ENCODE measurements at regions not wholly inside any gene's neighbourhood (a gene's known extent, or its start where the extent isn't known, plus 50 kb on each side); places are given as distances from the start of the nearest gene placed in this dataset.
A peak's percentile ranks its signal among the peaks of the same experiment; 100 is the strongest.
"Not testable (repeated sequence)": the region's sequence is repeated elsewhere in the genome, so short reads cannot be mapped to it uniquely, and the experiment has no call there.

DNA sequence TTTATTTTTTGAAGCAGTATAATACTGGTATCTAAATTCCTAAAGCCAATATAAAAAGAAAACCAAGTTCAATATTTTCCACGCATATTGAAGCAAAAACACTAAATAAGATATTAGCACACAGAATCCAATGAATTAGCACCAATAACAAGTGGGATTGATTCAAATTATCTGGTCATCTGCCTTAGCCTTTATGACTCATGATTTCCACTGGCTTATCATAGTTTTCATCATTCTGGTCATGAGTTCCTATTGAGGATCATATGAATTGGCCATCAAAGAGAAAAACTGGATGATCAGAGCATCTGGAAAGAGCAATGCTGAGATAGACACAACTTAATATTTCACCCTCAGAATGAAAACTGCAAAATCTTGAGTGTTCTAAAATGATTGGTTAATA is 809.9 kb downstream of the MCTP2 start:
- H3K18ac ChIP-seq (ENCODE audit: low read length), result no peak overlapping the region
- WGBS (ENCODE audit: extremely low coverage, insufficient coverage, low lambda C conversion rate), result no CpG with 5 or more reads among the region's 1 CpG
- H3K4me1 ChIP-seq (ENCODE audit: control insufficient read depth, low read depth, low read length), result peaks cover 9% of the 10 kb centered on the region

DNA sequence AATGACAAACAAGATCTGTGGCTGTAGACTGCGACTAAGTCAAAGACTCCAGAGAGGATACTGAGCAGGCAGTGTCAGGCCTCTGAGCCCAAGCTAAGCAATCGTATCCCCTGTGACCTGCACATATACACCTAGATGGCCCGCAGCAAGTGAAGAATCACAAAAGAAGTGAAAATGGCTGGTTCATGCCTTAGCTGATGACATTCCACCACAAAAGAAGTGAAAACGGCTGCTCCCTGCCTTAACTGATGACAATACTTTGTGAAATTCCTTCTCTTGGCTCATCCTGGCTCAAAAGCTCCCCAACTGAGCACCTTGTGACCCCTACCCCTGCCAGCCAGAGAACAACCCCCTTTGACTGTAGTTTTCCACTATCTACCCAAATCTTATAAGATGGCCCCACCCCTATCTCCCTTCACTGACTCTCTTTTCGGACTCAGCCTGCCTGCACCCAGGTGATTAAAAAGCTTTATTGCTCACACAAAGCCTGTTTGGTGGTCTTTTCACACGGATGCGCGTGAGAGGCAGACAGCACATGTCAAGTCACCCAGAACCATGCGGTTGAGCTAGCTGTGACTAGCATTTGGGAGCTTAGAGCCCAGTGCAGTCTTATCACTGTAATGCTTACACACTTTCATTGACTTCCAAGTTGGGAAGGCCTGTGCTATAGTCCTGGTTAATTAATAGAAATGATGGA is 812.0 kb downstream of the MCTP2 start:
- peak overlapping the region; percentile 42 for H3K9ac ChIP-seq (ENCODE audit: low read length)
- not testable (repeated sequence) for H3K36me3 ChIP-seq (ENCODE audit: control insufficient read depth, insufficient read depth, low read length); H2AK5ac ChIP-seq (ENCODE audit: low read length); H3K4me3 ChIP-seq (ENCODE audit: low read length); H3K27me3 ChIP-seq (ENCODE audit: insufficient read depth, low read length, poor library complexity); H3K4me1 ChIP-seq (ENCODE audit: control insufficient read depth, low read depth, low read length); H3K79me2 ChIP-seq (ENCODE audit: control insufficient read depth, insufficient read depth, low read length); H3K79me1 ChIP-seq (ENCODE audit: low read length); H3K23ac ChIP-seq (ENCODE audit: low read length); H2BK15ac ChIP-seq (replicated peaks; ENCODE audit: low read depth); H3K4me2 ChIP-seq (ENCODE audit: low read length); H4K8ac ChIP-seq (ENCODE audit: low read depth, low read length); H4K5ac ChIP-seq (ENCODE audit: low read length); H3K4ac ChIP-seq (ENCODE audit: low read depth, low read length)
- H2BK120ac ChIP-seq (ENCODE audit: low read depth, low read length), result peak overlapping the region; percentile 52
- WGBS (ENCODE audit: extremely low coverage, insufficient coverage, low lambda C conversion rate), result no CpG with 5 or more reads among the region's 9 CpGs
- H3K27ac ChIP-seq (ENCODE audit: low read depth, low read length), result peak overlapping the region; percentile 91
- peak overlapping the region; percentile 62 for H3K18ac ChIP-seq (ENCODE audit: low read length)
- H2BK5ac ChIP-seq (ENCODE audit: low read length), result peak overlapping the region; percentile 98
- H3K56ac ChIP-seq (ENCODE audit: low read length), result peak overlapping the region; percentile 87
- peak; percentile 87 for DNase-seq

More for the DNA sequence above, 809.9 kb downstream of the MCTP2 start:
- Histone ChIP-seq H3K27ac (ENCODE audit: low read depth, low read length) (no peak overlapping the region), H3K79me1 (ENCODE audit: low read length) (no peaks in the 10 kb centered on the region), H2AK5ac (ENCODE audit: low read length) (no peak overlapping the region), H3K56ac (ENCODE audit: low read length) (no peak overlapping the region), H3K4ac (ENCODE audit: low read depth, low read length) (no peak overlapping the region), H3K4me3 (ENCODE audit: low read length) (no peak overlapping the region), H2BK5ac (ENCODE audit: low read length) (no peak overlapping the region), H3K79me2 (ENCODE audit: control insufficient read depth, insufficient read depth, low read length) (no peaks in the 10 kb centered on the region), H2BK120ac (ENCODE audit: low read depth, low read length) (no peak overlapping the region), H4K5ac (ENCODE audit: low read length) (no peak overlapping the region), H3K36me3 (ENCODE audit: control insufficient read depth, insufficient read depth, low read length) (no peaks in the 10 kb centered on the region), H3K9ac (ENCODE audit: low read length) (no peak overlapping the region), H3K23ac (ENCODE audit: low read length) (no peak overlapping the region), H3K4me2 (ENCODE audit: low read length) (no peak overlapping the region), H4K8ac (ENCODE audit: low read depth, low read length) (no peak overlapping the region), H2BK15ac (replicated peaks; ENCODE audit: low read depth) (no peak overlapping the region), H3K27me3 (ENCODE audit: insufficient read depth, low read length, poor library complexity) (no peaks in the 10 kb centered on the region)
- DNase-seq, result no peak

DNA sequence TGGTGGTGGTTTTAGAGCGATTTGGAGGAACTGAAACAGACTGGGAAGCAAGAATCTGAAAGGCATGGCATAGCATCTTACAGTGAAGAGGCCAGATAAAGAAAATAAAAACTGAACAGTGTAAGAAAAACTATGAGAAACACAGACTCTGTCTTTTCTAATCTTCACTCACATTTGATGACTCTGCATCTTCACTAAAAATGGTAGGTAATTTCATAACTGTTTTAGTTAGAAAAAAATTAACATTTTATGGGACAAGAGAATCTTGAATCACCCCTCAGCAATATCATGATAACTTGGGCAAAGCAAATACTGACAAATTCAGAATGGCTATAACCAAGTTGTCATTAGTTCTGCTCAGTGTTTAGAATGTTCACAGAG is 812.6 kb downstream of the MCTP2 start:
- H3K4ac ChIP-seq (ENCODE audit: low read depth, low read length), result no peak overlapping the region
- peak overlapping the region; percentile 98 for H2BK5ac ChIP-seq (ENCODE audit: low read length)
- H2AK5ac ChIP-seq (ENCODE audit: low read length), result no peak overlapping the region
- H3K4me3 ChIP-seq (ENCODE audit: low read length), result no peak overlapping the region
- H3K4me2 ChIP-seq (ENCODE audit: low read length), result no peak overlapping the region
- H3K27ac ChIP-seq (ENCODE audit: low read depth, low read length), result peak overlapping the region; percentile 47
- peak overlapping the region; percentile 52 for H2BK120ac ChIP-seq (ENCODE audit: low read depth, low read length)
- H4K8ac ChIP-seq (ENCODE audit: low read depth, low read length), result no peak overlapping the region
- H4K5ac ChIP-seq (ENCODE audit: low read length), result no peak overlapping the region
- no peaks in the 10 kb centered on the region for H3K36me3 ChIP-seq (ENCODE audit: control insufficient read depth, insufficient read depth, low read length)
- no peaks in the 10 kb centered on the region for H3K27me3 ChIP-seq (ENCODE audit: insufficient read depth, low read length, poor library complexity)
- no peak for DNase-seq
- peak overlapping the region; percentile 87 for H3K56ac ChIP-seq (ENCODE audit: low read length)
- peaks cover 9% of the 10 kb centered on the region for H3K4me1 ChIP-seq (ENCODE audit: control insufficient read depth, low read depth, low read length)
- no peak overlapping the region for H3K23ac ChIP-seq (ENCODE audit: low read length)
- H2BK15ac ChIP-seq (replicated peaks; ENCODE audit: low read depth), result no peak overlapping the region
- H3K18ac ChIP-seq (ENCODE audit: low read length), result peak overlapping the region; percentile 62
- no peaks in the 10 kb centered on the region for H3K79me1 ChIP-seq (ENCODE audit: low read length)
- H3K9ac ChIP-seq (ENCODE audit: low read length), result peak overlapping the region; percentile 42
- WGBS (ENCODE audit: extremely low coverage, insufficient coverage, low lambda C conversion rate), result no CpG with 5 or more reads among the region's 1 CpG
- no peaks in the 10 kb centered on the region for H3K79me2 ChIP-seq (ENCODE audit: control insufficient read depth, insufficient read depth, low read length)

DNA sequence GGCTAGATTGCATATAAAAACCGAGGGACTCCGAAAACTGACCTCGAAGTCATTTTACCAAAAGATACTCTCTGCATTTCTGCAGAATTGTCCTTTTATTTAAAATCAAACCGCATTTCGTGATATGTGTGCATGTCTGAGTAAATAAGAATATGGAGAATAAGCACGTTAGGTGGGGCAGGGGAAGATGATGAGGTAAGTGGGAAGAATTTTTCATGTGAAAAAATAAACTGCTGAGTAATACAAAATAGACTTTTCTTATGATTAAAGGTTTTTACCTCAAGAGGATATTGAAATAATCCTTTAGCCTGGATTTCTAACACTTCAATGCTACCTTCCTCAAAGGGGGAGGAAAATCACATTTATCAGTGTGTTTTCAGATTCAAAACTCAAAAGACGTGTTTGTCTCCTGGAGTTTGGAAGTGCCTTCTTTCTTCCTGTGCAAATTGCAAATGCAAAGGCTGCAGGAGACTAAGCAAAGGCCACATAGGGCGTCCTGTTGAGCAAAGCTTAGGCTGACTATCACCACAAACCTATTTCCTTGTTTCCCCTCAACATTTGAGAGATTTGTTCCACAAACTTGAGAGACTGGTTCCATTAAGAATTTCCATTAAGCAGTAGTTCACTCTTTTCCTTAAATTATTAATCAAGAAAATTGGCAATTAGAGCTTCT is 813.5 kb downstream of the MCTP2 start:
- Histone ChIP-seq H3K23ac (ENCODE audit: low read length) (no peak overlapping the region), H3K4ac (ENCODE audit: low read depth, low read length) (no peak overlapping the region), H2AK5ac (ENCODE audit: low read length) (no peak overlapping the region), H3K4me2 (ENCODE audit: low read length) (no peak overlapping the region), H3K9ac (ENCODE audit: low read length) (peak overlapping the region; percentile 13), H3K4me1 (ENCODE audit: control insufficient read depth, low read depth, low read length) (peaks cover 9% of the 10 kb centered on the region), H3K27ac (ENCODE audit: low read depth, low read length) (peak overlapping the region; percentile 88), H3K79me1 (ENCODE audit: low read length) (no peaks in the 10 kb centered on the region), H4K5ac (ENCODE audit: low read length) (no peak overlapping the region), H2BK5ac (ENCODE audit: low read length) (peak overlapping the region; percentile 85), H2BK15ac (replicated peaks; ENCODE audit: low read depth) (no peak overlapping the region), H3K27me3 (ENCODE audit: insufficient read depth, low read length, poor library complexity) (no peaks in the 10 kb centered on the region), H3K56ac (ENCODE audit: low read length) (peak overlapping the region; percentile 77), H2BK120ac (ENCODE audit: low read depth, low read length) (peak overlapping the region; percentile 99), H3K36me3 (ENCODE audit: control insufficient read depth, insufficient read depth, low read length) (no peaks in the 10 kb centered on the region), H4K8ac (ENCODE audit: low read depth, low read length) (peak overlapping the region; percentile 15), H3K4me3 (ENCODE audit: low read length) (no peak overlapping the region), H3K79me2 (ENCODE audit: control insufficient read depth, insufficient read depth, low read length) (no peaks in the 10 kb centered on the region), H3K18ac (ENCODE audit: low read length) (peak overlapping the region; percentile 90)
- WGBS (ENCODE audit: extremely low coverage, insufficient coverage, low lambda C conversion rate), result no CpG with 5 or more reads among the region's 8 CpGs
- peak; percentile 55 for DNase-seq

DNA sequence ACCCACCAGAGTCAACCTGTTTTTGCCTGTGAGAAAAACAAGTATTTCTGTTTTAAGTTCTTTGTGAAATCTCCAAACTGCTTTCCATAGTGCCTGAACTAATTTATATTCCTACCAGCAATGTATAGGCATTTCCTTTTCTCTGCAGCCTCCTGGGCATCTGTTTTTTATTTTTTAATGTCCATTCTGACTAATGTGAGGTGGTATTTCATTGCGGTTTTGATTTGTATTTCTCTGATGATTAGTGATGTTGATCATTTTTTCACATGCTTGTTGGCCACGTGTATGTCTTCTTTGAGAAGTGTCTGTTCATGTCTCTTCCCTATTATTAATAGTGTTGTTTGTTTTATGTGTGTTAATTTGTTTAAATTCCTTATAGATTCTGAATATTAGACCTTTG is 820.5 kb downstream of the MCTP2 start:
- WGBS (ENCODE audit: extremely low coverage, insufficient coverage, low lambda C conversion rate), result no CpG with 5 or more reads among the region's 2 CpGs
- Histone ChIP-seq H3K79me2 (ENCODE audit: control insufficient read depth, insufficient read depth, low read length) (no peaks in the 10 kb centered on the region), H3K18ac (ENCODE audit: low read length) (no peak overlapping the region), H2BK120ac (ENCODE audit: low read depth, low read length) (no peak overlapping the region), H3K27me3 (ENCODE audit: insufficient read depth, low read length, poor library complexity) (no peaks in the 10 kb centered on the region), H3K79me1 (ENCODE audit: low read length) (no peaks in the 10 kb centered on the region), H2BK5ac (ENCODE audit: low read length) (no peak overlapping the region), H3K27ac (ENCODE audit: low read depth, low read length) (no peak overlapping the region), H3K4ac (ENCODE audit: low read depth, low read length) (no peak overlapping the region), H3K4me3 (ENCODE audit: low read length) (no peak overlapping the region), H3K36me3 (ENCODE audit: control insufficient read depth, insufficient read depth, low read length) (no peaks in the 10 kb centered on the region), H3K23ac (ENCODE audit: low read length) (no peak overlapping the region), H3K4me2 (ENCODE audit: low read length) (no peak overlapping the region), H3K9ac (ENCODE audit: low read length) (no peak overlapping the region), H2BK15ac (replicated peaks; ENCODE audit: low read depth) (no peak overlapping the region), H3K56ac (ENCODE audit: low read length) (no peak overlapping the region), H4K8ac (ENCODE audit: low read depth, low read length) (no peak overlapping the region), H3K4me1 (ENCODE audit: control insufficient read depth, low read depth, low read length) (no peaks in the 10 kb centered on the region), H4K5ac (ENCODE audit: low read length) (no peak overlapping the region), H2AK5ac (ENCODE audit: low read length) (no peak overlapping the region)
- no peak for DNase-seq
